H1 (cell line): ENCODE measurements at regions not wholly inside any gene's neighbourhood (a gene's known extent, or its start where the extent isn't known, plus 50 kb on each side); places are given as distances from the start of the nearest gene placed in this dataset.

Source experiments
- CTCF ChIA-PET: fragments of 300-600 bp; sonication (Branson Sonifier 250); formaldehyde crosslinking; loops from one replicate; lab custom pipeline; 2021; ENCODE audit not compliant: partially characterized antibody; lab: Charles Lee
- POLR2A ChIA-PET: fragments of 300-600 bp; sonication (Branson Sonifier 250); formaldehyde crosslinking; loops from one replicate; lab custom pipeline; 2021; ENCODE audit warnings: inconsistent platforms; ENCODE audit not compliant: partially characterized antibody; lab: Charles Lee
- DNase-seq, 2 experiments: peaks; one replicate each; pipeline versions ENCODE4 v3.0.0 to v3.0.0-alpha.2; 2010 to 2022; ENCODE audit warnings: low spot score in 2 of 2, low read depth in 1 of 2, mixed read lengths in 1 of 2
- FAIRE-seq: peaks from 2 replicates; lab custom pipeline; 2011; peaks lifted over from hg19 to GRCh38; lab: Jason Lieb, UNC
- H2AFZ ChIP-seq: 2 replicates; pipeline ENCODE4 v1.8.1; 2012; ENCODE audit warnings: low read length, inconsistent platforms
- H2AK5ac ChIP-seq: 2 replicates; pipeline ENCODE4 v1.6.1; 2013; ENCODE audit warnings: low read depth, low read length
- H2BK120ac ChIP-seq: replicated peaks from 2 replicates; pipeline ENCODE3; 2013; ENCODE audit warnings: low read depth, low read length, inconsistent platforms
- H2BK12ac ChIP-seq: 2 replicates; pipeline ENCODE4 v1.6.1; 2013; ENCODE audit warnings: low read depth, low read length
- H2BK15ac ChIP-seq: 2 replicates; pipeline ENCODE4 v1.6.1; 2013; ENCODE audit warnings: low read length
- H2BK20ac ChIP-seq: 2 replicates; pipeline ENCODE4 v1.6.1; 2013; ENCODE audit warnings: low read length
- H2BK5ac ChIP-seq: 2 replicates; pipeline ENCODE4 v1.6.1; 2013; ENCODE audit warnings: low read depth, low read length
- H3K14ac ChIP-seq: 2 replicates; pipeline ENCODE4 v1.6.1; 2013; ENCODE audit warnings: inconsistent platforms; ENCODE audit not compliant: insufficient read length
- H3K18ac ChIP-seq: 2 replicates; pipeline ENCODE4 v1.6.1; 2013; ENCODE audit warnings: low read length; ENCODE audit errors: extremely low read depth
- H3K23ac ChIP-seq: 2 replicates; pipeline ENCODE4 v1.6.1; 2013; ENCODE audit warnings: inconsistent platforms; ENCODE audit not compliant: insufficient read length
- H3K23me2 ChIP-seq: 2 replicates; pipeline ENCODE4 v1.6.1; 2013; ENCODE audit warnings: low read depth, low read length
- H3K27ac ChIP-seq: 2 replicates; pipeline ENCODE4 v1.6.1; 2011; ENCODE audit warnings: low read depth, low read length, inconsistent platforms
- H3K27me3 ChIP-seq, 4 experiments: replicated peaks in 1 of 4; 1 replicate in 1 of 4; 2 replicates in 3 of 4; pipeline versions ENCODE4 v1.6.1 to v1.8.1; 2011 to 2013; ENCODE audit warnings: low read length in 3 of 4, mild to moderate bottlenecking in 3 of 4, inconsistent platforms in 2 of 4, mixed read lengths in 2 of 4, moderate library complexity in 1 of 4; ENCODE audit not compliant: control insufficient read depth in 3 of 4, insufficient read depth in 3 of 4; ENCODE audit errors: extremely low read depth in 1 of 4
- H3K36me3 ChIP-seq, 4 experiments: 2 replicates each; pipeline versions ENCODE4 v1.6.1 to v1.8.1; 2011 to 2013; ENCODE audit warnings: mild to moderate bottlenecking in 4 of 4, low read length in 3 of 4, moderate library complexity in 2 of 4, control low read depth in 1 of 4, inconsistent platforms in 1 of 4; ENCODE audit not compliant: insufficient read depth in 4 of 4, control insufficient read depth in 2 of 4
- H3K4ac ChIP-seq: replicated peaks from 2 replicates; pipeline ENCODE3; 2013; ENCODE audit warnings: low read length, low read depth, mixed read lengths, inconsistent platforms; ENCODE audit not compliant: insufficient read length
- H3K4me1 ChIP-seq, 4 experiments: replicated peaks in 1 of 4; 1 replicate in 1 of 4; 2 replicates in 3 of 4; pipeline versions ENCODE4 v1.6.1 to v1.8.1; 2011 to 2013; ENCODE audit warnings: low read length in 3 of 4, inconsistent platforms in 2 of 4, mixed read lengths in 1 of 4; ENCODE audit not compliant: insufficient read depth in 4 of 4, control insufficient read depth in 3 of 4
- H3K4me2 ChIP-seq, 2 experiments: 2 replicates each; pipeline versions ENCODE4 v1.6.1 to v1.8.1; 2011 to 2013; ENCODE audit warnings: low read depth in 2 of 2, low read length in 2 of 2, control low read depth in 1 of 2, inconsistent platforms in 1 of 2, mild to moderate bottlenecking in 1 of 2; ENCODE audit not compliant: insufficient read depth in 1 of 2
- H3K4me3 ChIP-seq, 4 experiments: fragments of 200-600, 300-600 bp in 1 of 4; sonication (generic), shearing (Covaris generic), sonication (Bioruptor Twin) in 1 of 4; 2 replicates each; pipeline versions ENCODE4 v1.5.1 to v1.8.1; 2011 to 2016; ENCODE audit warnings: low read length in 4 of 4, low read depth in 3 of 4, control low read depth in 2 of 4, inconsistent platforms in 2 of 4, mild to moderate bottlenecking in 2 of 4, mixed read lengths in 1 of 4, moderate library complexity in 1 of 4; ENCODE audit not compliant: insufficient read depth in 2 of 4; ENCODE audit errors: extremely low read depth in 1 of 4
- H3K56ac ChIP-seq: replicated peaks from 2 replicates; pipeline ENCODE3; 2013; ENCODE audit warnings: low read depth, mild to moderate bottlenecking, mixed read lengths, low read length, inconsistent platforms; ENCODE audit not compliant: insufficient read length
- H3K79me1 ChIP-seq: 2 replicates; pipeline ENCODE4 v1.6.1; 2013; ENCODE audit warnings: low read depth, low read length, control low read depth
- H3K79me2 ChIP-seq, 2 experiments: 2 replicates each; pipeline versions ENCODE4 v1.6.1 to v1.8.1; 2012 to 2013; ENCODE audit warnings: low read length in 2 of 2, mild to moderate bottlenecking in 2 of 2, inconsistent platforms in 1 of 2; ENCODE audit not compliant: insufficient read depth in 2 of 2, control insufficient read depth in 1 of 2
- H3K9ac ChIP-seq, 4 experiments: replicated peaks in 1 of 4; 1 replicate in 1 of 4; 2 replicates in 3 of 4; pipeline versions ENCODE4 v1.6.1 to v1.8.1; 2011 to 2013; ENCODE audit warnings: low read depth in 3 of 4, low read length in 3 of 4, control low read depth in 2 of 4, mild to moderate bottlenecking in 2 of 4, moderate library complexity in 2 of 4, inconsistent platforms in 1 of 4; ENCODE audit errors: extremely low read depth in 1 of 4
- H3K9me3 ChIP-seq, 2 experiments: 2 replicates each; pipeline versions ENCODE4 v1.6.1 to v1.8.1; 2012 to 2013; ENCODE audit warnings: mild to moderate bottlenecking in 2 of 2, moderate library complexity in 2 of 2, control low read depth in 1 of 2, inconsistent platforms in 1 of 2, low read depth in 1 of 2, low read length in 1 of 2, mixed read lengths in 1 of 2; ENCODE audit not compliant: insufficient read depth in 2 of 2
- H4K20me1 ChIP-seq, 2 experiments: replicated peaks in 1 of 2; 2 replicates each; pipeline versions ENCODE3 to v1.8.1; 2011 to 2013; ENCODE audit warnings: inconsistent platforms in 2 of 2, low read length in 2 of 2, mild to moderate bottlenecking in 1 of 2; ENCODE audit not compliant: insufficient read depth in 2 of 2, control insufficient read depth in 1 of 2
- H4K5ac ChIP-seq: 2 replicates; pipeline ENCODE4 v1.6.1; 2013; ENCODE audit warnings: low read length, low read depth, mixed read lengths, inconsistent platforms; ENCODE audit not compliant: insufficient read length
- H4K8ac ChIP-seq: 2 replicates; pipeline ENCODE4 v1.8.0; 2013; ENCODE audit warnings: mild to moderate bottlenecking, moderate library complexity, low read length, inconsistent platforms; ENCODE audit not compliant: insufficient read depth; ENCODE audit errors: extremely low read depth
- H4K91ac ChIP-seq: replicated peaks from 2 replicates; pipeline ENCODE3; 2013; ENCODE audit warnings: low read length, mixed read lengths, inconsistent platforms; ENCODE audit not compliant: insufficient read length
- CREB1 ChIP-seq: IDR thresholded peaks from 2 replicates; pipeline ENCODE4 v1.6.1; 2012; ENCODE audit warnings: inconsistent platforms
- GABPA ChIP-seq: IDR thresholded peaks from 2 replicates; pipeline ENCODE4 v1.6.1; 2011; ENCODE audit warnings: mild to moderate bottlenecking, low read length, moderate library complexity, borderline replicate concordance; ENCODE audit not compliant: insufficient read depth
- HDAC2 ChIP-seq, 2 experiments: fragments of 300-600 bp in 1 of 2; sonication (generic) in 1 of 2; IDR thresholded peaks; 2 replicates each; pipeline ENCODE4 v1.6.1; 2011 to 2012; ENCODE audit warnings: low read depth in 2 of 2, low read length in 2 of 2, mild to moderate bottlenecking in 2 of 2, moderate library complexity in 2 of 2, borderline replicate concordance in 1 of 2, inconsistent platforms in 1 of 2
- HDAC6 ChIP-seq: IDR thresholded peaks from one replicate; pipeline ENCODE4 v1.7.1; 2012; ENCODE audit warnings: low read depth, mild to moderate bottlenecking, inconsistent platforms, low read length, moderate library complexity
- MAFK ChIP-seq: IDR thresholded peaks from 2 replicates; pipeline ENCODE4 v1.6.1; 2012; ENCODE audit warnings: low read depth, mild to moderate bottlenecking, improper control_type of control experiment, low read length
- POLR2A ChIP-seq, 2 experiments: IDR thresholded peaks; 1 replicate in 1 of 2; 2 replicates in 1 of 2; pipeline ENCODE4 v1.6.1; 2011; ENCODE audit warnings: low read depth in 2 of 2, low read length in 2 of 2, mild to moderate bottlenecking in 2 of 2; ENCODE audit errors: control extremely low read depth in 1 of 2
- POLR2AphosphoS5 ChIP-seq: IDR thresholded peaks from 2 replicates; pipeline ENCODE4 v1.6.1; 2011; ENCODE audit warnings: low read depth, low read length
- RFX5 ChIP-seq: IDR thresholded peaks from 2 replicates; pipeline ENCODE4 v1.6.1; 2011; ENCODE audit warnings: low read depth, low read length, improper control_type of control experiment, borderline replicate concordance
- SIN3A ChIP-seq, 2 experiments: IDR thresholded peaks in 1 of 2; conservative IDR thresholded peaks in 1 of 2; 2 replicates each; pipeline ENCODE4 v1.6.1; 2011 to 2012; ENCODE audit warnings: low read length in 2 of 2, improper control_type of control experiment in 1 of 2, low read depth in 1 of 2, mild to moderate bottlenecking in 1 of 2
- SP1 ChIP-seq: IDR thresholded peaks from 2 replicates; pipeline ENCODE4 v1.6.1; 2011; ENCODE audit warnings: low read depth, low read length
- TEAD4 ChIP-seq: IDR thresholded peaks from 2 replicates; pipeline ENCODE4 v1.6.1; 2012; ENCODE audit warnings: low read depth, low read length, inconsistent platforms, mixed read lengths
- WGBS, 2 experiments: shearing (Covaris generic) in 1 of 2; methylation state at CpG; one replicate each; pipeline versions ENCODE4 v1.1.6 to v1.1.7; 2013 to 2015; ENCODE audit warnings: low lambda C conversion rate in 2 of 2, mixed read lengths in 2 of 2, inconsistent platforms in 1 of 2, low coverage in 1 of 2, missing lambda C conversion rate in 1 of 2; ENCODE audit not compliant: insufficient replicate concordance in 2 of 2, insufficient coverage in 1 of 2, insufficient read length in 1 of 2; ENCODE audit errors: extremely low coverage in 1 of 2, missing lambda C conversion rate in 1 of 2; 5-methylcytosine and 5-hydroxymethylcytosine counted together
- TF ChIP-seq, protein P1 (sequence below): IDR thresholded peaks from 2 replicates; pipeline ENCODE4 v1.6.1; 2012; ENCODE audit warnings: inconsistent platforms

- H3K9ac ChIP-seq = no peak overlapping the region
- no peak overlapping the region for H3K4ac ChIP-seq
- no peaks in the 10 kb centered on the region for H3K79me2 ChIP-seq
- H3K4me2 ChIP-seq = no peak overlapping the region
- H2BK5ac ChIP-seq = no peak overlapping the region
- H2AK5ac ChIP-seq = no peak overlapping the region
- no peak overlapping the region for H3K4me3 ChIP-seq
- H3K79me1 ChIP-seq = no peaks in the 10 kb centered on the region
- no peaks in the 10 kb centered on the region; a peak in 1 of 8 replicates for H3K36me3 ChIP-seq
- no peak overlapping the region for H2BK12ac ChIP-seq
- H3K23ac ChIP-seq = no peak overlapping the region
- H3K27me3 ChIP-seq = no peaks in the 10 kb centered on the region
- H3K23me2 ChIP-seq = no peaks in the 10 kb centered on the region
- no peak overlapping the region for H2BK120ac ChIP-seq
- no peaks in the 10 kb centered on the region for H3K4me1 ChIP-seq
- no peaks in the 10 kb centered on the region for H4K20me1 ChIP-seq
- WGBS, 2 experiments = 98% methylated on average over 7 of the region's 7 CpGs; no CpG with 5 or more reads in 1 of the 2 experiments
- no peaks in the 10 kb centered on the region for H3K9me3 ChIP-seq
- H2AFZ ChIP-seq = 0 out of 2 replicates have a peak overlapping the region, but pooled peaks have one; percentile 2
- H3K56ac ChIP-seq = no peak overlapping the region
- H3K14ac ChIP-seq = no peak overlapping the region
- no peak overlapping the region for H4K8ac ChIP-seq
- H4K5ac ChIP-seq = no peak overlapping the region
- ChIA-PET POLR2A (no interaction called here), CTCF (interaction anchor here (0.7 to 0.9 kb wide), 2 partner anchors 9 to 263 kb away, joined by 3 read pairs; no protein-coding TSS in a partner anchor)
- no peak overlapping the region for H3K27ac ChIP-seq
- no peak for DNase-seq
- no peak for TF ChIP-seq TEAD4
- no peak for TF ChIP-seq CREB1
- no peak for TF ChIP-seq MAFK
- no peak for TF ChIP-seq POLR2A (IDR thresholded peaks at IDR 0.05; ENCODE audit: control extremely low read depth in 1 of 2, low read depth in 2 of 2, low read length in 2 of 2)
- TF ChIP-seq SIN3A (conservative IDR thresholded peaks at IDR 0.05 in 1 of 2, IDR thresholded peaks at IDR 0.05 in 1 of 2; ENCODE audit: low read depth in 1 of 2, low read length in 2 of 2) = no peak
- TF ChIP-seq SP1 = no peak
- no peak for TF ChIP-seq RFX5
- TF ChIP-seq HDAC2 (IDR thresholded peaks at IDR 0.05; ENCODE audit: borderline replicate concordance in 1 of 2, low read depth in 2 of 2, low read length in 2 of 2) = no peak
- TF ChIP-seq POLR2AphosphoS5 = no peak
- TF ChIP-seq, protein P1, sequence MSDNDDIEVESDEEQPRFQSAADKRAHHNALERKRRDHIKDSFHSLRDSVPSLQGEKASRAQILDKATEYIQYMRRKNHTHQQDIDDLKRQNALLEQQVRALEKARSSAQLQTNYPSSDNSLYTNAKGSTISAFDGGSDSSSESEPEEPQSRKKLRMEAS = no peak
- TF ChIP-seq GABPA = no peak
- no peak for TF ChIP-seq HDAC6
- H2BK15ac ChIP-seq = no peak overlapping the region
- no peak overlapping the region for H2BK20ac ChIP-seq
- no peak overlapping the region for H4K91ac ChIP-seq
- no peak for FAIRE-seq
- H3K18ac ChIP-seq = no peak overlapping the region
These were observed 263.9 kb upstream of the STT3B start for GRCh38 chr3:31268868-31269267.
